GM12864 (cell line): ENCODE measurements at regions not wholly inside any gene's neighbourhood (a gene's known extent, or its start where the extent isn't known, plus 50 kb on each side); places are given as distances from the start of the nearest gene placed in this dataset.
A peak's percentile ranks its signal among the peaks of the same experiment; 100 is the strongest.

Experiments
- DNase-seq: peaks from one replicate; pipeline ENCODE4 v3.0.0-alpha.2; 2011; ENCODE audit warnings: low read depth
- H3K4me3 ChIP-seq: 2 replicates; pipeline ENCODE4 v1.5.1; 2011; ENCODE audit warnings: mild to moderate bottlenecking, low read depth, low read length, control low read depth
- CTCF ChIP-seq: IDR thresholded peaks from 2 replicates; pipeline ENCODE4 v1.5.1; 2011; ENCODE audit warnings: low read depth, mild to moderate bottlenecking, moderate library complexity, low read length, control low read depth, inconsistent platforms; ENCODE audit errors: missing control alignments

- DNase-seq = no peak
- H3K4me3 ChIP-seq = no peak overlapping the region
Observed at GRCh38 chr1:200266871-200267270, 143.0 kb downstream of the ZNF281 start.

GRCh38 chr1:200265881-200266280 is 144.0 kb downstream of the ZNF281 start:
- no peak overlapping the region for H3K4me3 ChIP-seq
- no peak for TF ChIP-seq CTCF
- no peak for DNase-seq

More at GRCh38 chr1:200266871-200267270, 143.0 kb downstream of the ZNF281 start:
- no peak for TF ChIP-seq CTCF

- no peak for DNase-seq
- TF ChIP-seq CTCF = no peak
- H3K4me3 ChIP-seq = no peak overlapping the region
Observed at GRCh38 chr1:200265104-200265503, 144.7 kb downstream of the ZNF281 start.

- no peak for TF ChIP-seq CTCF
- no peak overlapping the region for H3K4me3 ChIP-seq
- DNase-seq = no peak
Observed at GRCh38 chr1:200263203-200263602, 146.6 kb downstream of the ZNF281 start.

- H3K4me3 ChIP-seq = no peak overlapping the region
- DNase-seq = peak; percentile 64
- TF ChIP-seq CTCF = peak; percentile 49
Observed at GRCh38 chr1:200262326-200262965, 147.4 kb downstream of the ZNF281 start.

GRCh38 chr1:200260597-200261335 is 149.1 kb downstream of the ZNF281 start:
- no peak overlapping the region for H3K4me3 ChIP-seq
- DNase-seq = no peak
- no peak for TF ChIP-seq CTCF
